Spleen (tissue), 7 donors: ENCODE measurements at regions not wholly inside any gene's neighbourhood (a gene's known extent, or its start where the extent isn't known, plus 50 kb on each side); places are given as distances from the start of the nearest gene placed in this dataset.

ENCODE experiments used
- CTCF ChIP-seq, 11 experiments: fragments of 200-600 bp in 7 of 11; fragments of 450-650 bp in 4 of 11; sonication (generic) in 4 of 11; IDR thresholded peaks in 8 of 11; conservative IDR thresholded peaks in 3 of 11; 1 replicate in 7 of 11; 2 replicates in 4 of 11; pipeline versions ENCODE4 v1.4.0 to v1.8.0; 2016 to 2021; ENCODE audit warnings: antibody characterized with exemption in 11 of 11, inconsistent platforms in 4 of 11, mild to moderate bottlenecking in 1 of 11
- POLR2A ChIP-seq, 3 donors: fragments of 450-650 bp; IDR thresholded peaks; one replicate each; pipeline ENCODE4 v1.5.1; 2017; ENCODE audit warnings: antibody characterized with exemption in 3 of 3, mild to moderate bottlenecking in 1 of 3
- donor health status: DM: no; HTN: no; CAD: no; lungs with moderate emphysema.
- donor health status: DM: no; HTN: no; CAD: no.
- donor health status: DM: no; HTN: no; CAD: no.

- TF ChIP-seq CTCF (IDR thresholded peaks at IDR 0.05 in 8 of 11, conservative IDR thresholded peaks at IDR 0.05 in 3 of 11) (no peak), POLR2A (IDR thresholded peaks at IDR 0.05) (no peak)
Observed at GRCh38 chr3:194773216-194773615, 87.5 kb downstream of the FAM43A start.
